NCI-H146 treated with DMSO at 0.1 percent for 48 hours (cell line): ENCODE measurements at regions not wholly inside any gene's neighbourhood (a gene's known extent, or its start where the extent isn't known, plus 50 kb on each side); places are given as distances from the start of the nearest gene placed in this dataset.

ENCODE experiments used
- DNase-seq: peaks from one replicate; lab custom pipeline; 2025; ENCODE audit not compliant: unreplicated experiment; lab: John Stamatoyannopoulos, UW

DNA sequence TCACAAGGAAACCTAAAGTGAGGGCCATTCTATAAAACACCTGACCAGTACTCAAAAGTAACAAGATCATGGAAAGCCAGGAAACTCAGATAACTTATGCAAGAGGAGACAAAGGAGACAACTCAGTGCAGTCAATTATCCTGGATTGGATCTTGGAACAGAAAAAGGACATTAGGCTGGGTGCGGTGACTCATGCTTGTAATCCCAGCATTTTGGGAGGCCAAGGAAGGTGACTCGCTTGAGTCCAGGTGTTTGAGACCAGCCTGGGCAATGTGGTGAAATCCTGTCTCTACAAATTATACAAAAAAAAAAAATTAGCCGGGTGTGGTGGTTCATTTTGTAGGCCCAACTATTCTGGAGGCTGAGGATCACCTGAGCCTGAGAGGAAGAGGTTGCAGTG, 424.5 kb upstream of the SPRED2 start:
- no peak for DNase-seq

DNA sequence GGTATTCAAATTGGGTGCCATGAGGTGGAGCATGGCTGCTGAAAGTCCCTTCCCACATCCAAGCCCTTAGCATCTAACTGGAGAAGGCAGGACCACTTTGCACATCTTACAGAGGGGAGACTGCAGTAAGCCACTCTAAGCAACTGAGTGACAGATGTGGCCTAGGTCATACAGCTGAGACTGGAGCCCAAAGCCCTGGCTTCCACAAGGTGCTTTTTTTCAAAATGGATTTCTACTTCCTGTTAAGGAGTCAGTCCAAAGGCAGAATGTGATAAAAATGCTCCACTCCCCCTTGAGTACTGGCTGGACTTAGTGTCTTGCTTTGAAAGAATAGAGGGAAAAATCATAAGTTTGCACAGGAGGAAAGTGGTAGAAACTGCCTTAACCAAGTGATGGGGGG, 424.0 kb upstream of the SPRED2 start:
- DNase-seq: no peak

DNA sequence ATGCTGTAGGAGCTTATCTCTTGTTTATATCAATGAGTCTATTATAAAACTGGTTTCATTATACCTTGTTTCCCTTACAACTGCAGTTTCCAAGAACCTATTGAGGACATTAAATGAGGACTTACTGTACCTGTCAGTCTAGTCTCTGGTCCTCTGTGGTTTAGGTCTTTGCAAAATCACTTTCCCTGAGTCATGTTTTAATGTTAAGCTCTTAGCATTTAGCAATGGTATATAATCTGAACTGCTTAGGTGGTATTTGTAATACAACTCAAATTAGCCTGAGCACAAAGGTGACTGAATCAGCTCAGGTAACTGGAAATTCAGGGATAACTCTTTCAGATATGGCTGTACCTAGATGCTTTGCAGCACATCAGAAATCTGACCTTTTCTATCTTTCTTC, 418.3 kb upstream of the SPRED2 start:
- DNase-seq: no peak

DNA sequence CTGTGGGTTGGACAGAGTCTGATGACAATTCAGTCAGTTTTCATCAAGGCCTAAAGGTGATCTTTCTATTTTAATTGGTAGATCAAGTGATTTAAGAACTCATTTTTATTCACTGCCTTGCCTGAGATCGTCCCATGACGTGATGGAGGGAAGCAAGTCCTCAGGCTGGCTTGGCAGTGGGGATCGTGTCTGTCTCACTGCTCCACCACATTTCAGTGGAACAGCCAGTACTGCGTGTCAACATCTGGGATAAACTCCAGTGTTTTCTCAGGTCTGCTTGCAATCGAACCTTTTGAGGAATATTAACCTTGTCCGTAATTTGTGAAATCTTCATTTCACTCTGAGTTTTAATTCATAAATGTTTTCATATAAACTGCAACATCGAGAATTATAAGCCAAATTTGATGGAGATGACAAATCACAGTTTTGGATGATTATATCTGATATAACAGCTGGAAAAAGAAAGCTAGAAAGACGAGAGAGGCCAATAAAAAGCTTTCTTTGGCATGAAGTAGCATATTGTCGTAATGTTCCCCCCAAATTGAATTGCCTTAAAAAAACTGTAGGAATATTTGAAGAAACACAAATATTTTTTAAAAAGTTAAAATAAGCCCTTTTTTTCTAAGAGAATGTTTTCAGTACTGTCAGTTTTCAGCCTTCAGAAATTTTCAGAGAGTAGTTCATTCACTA, 414.7 kb upstream of the SPRED2 start:
- DNase-seq: no peak

DNA sequence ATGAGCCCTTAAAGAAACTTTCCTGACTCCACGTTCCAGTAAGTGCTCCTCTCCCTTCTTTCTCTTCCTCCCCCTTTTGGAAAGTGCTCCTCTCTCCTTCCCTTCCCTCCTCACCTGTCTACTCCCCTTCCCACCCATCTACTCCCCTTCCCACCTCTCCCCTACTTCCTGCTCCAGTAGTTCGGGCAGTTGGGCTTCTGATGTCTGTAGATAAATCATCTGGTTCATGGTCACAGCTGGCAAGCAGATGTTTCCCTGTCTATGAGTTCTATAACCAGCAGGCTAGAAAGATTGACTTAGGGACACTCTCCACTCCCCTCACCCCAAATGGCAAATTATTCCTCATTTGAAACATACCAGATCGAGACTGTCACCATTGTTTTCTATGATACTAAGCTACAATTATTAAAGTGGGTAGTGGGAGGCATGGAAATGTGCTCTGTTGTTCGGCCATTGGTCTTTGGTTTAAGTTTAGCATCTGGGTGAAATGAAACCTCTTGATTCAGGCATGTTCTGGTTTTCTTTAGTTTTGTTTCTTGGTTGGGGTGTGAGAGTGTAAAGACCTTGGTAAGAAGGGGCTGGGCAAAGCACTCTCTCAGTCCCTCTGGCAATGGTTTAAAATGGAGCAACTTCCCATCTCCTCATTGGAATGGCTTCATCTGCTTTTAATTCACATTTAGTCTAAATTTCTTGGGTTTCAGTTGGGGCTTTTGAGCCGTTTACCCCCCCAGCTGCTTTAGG, 413.2 kb upstream of the SPRED2 start:
- DNase-seq: no peak

DNA sequence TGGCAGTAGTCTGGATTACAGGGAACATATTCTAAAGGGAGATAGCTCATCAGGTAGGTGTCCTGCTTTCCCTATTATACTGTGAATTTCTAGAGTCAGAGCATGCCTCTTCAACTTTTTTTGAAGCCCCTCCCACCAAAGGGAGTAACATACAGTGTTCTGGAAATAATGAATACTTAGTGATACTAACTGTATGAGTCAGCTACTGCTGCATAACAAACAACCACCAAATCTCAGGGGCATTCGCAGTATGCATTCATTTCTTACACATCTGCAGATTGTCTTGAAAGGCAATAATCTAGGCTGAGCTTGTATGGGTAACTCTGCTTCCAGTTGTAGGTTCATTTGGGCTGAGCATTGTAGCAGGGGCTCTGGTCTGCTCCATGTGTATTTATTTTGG, 409.7 kb upstream of the SPRED2 start:
- no peak for DNase-seq

DNA sequence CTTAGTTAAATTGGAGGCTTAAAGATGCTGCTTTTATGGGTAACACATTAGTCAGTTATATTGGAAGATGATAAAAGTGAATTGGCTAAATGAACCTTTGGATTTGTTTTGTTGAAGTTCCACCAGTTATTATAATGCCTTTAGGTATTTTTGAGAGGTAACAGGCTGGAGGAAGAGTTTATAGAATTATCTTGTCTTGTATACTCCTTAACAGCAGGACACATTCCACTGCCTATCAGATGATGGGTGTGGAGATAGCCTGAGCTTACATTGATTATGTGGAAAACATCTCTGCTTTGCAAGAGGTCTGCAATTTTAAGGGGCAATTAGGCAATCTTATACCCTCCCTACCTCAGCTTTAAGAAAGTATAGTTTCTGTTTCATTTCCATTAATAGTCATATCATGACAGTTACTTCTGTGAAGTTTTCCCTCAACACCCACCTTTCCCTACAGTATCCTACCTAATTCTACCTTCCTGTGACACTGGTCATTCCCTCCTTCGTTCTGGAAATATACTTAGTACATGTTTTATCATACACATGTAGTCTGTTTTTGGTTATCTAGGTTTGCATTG, 403.7 kb upstream of the SPRED2 start:
- no peak for DNase-seq

DNA sequence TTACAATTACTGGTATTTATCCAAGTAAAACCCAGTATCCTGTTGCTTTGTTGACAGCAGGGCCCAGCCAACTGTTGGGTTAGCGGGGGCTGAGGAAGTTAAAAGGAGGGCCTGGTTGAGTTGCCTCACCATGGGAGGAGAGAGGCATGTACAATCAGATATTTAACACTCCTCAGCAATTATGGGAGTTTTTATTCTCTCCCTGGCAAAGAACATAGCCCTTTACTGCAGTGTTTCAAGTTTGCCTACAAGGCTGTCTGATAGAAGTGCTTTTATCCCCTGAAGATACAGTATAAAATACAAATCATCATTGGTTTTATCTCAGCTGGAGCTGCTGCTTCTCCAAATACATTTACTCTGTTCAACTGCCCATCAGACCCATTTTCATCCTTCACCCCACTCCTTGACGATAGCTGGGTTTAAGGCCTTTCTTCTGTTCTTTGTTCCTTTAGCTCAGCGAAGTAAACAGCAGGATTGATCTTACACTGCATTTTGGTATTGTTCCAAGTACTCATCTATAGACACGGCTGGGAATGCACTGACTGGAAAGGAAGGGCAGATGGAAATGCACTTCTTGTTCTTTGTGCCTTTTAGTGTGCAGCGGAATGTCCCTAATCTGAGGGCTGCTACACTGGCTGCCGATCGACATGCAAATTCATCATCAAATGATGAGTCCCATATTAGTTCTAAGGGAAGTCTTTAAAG, 402.5 kb upstream of the SPRED2 start:
- DNase-seq: no peak

DNA sequence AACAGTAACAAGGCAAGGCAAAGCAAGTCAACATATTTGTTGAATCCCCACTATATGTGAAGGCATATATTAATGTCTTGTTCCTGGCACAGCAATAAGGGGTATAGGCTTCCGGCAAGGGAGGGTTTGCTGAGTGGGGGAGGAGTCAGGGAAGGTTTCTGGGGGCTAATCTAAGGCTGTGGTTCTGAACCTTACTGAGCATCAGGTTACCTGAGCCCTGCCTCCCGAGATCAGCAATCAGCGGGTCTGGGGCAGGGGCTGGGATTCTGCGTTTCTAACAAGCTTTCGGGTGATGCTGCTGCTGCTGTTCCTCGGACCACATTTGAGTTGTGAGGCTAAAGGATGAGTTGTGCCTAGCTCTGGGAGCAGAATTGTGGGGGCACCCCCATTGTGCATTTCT, 401.7 kb upstream of the SPRED2 start:
- DNase-seq: no peak

DNA sequence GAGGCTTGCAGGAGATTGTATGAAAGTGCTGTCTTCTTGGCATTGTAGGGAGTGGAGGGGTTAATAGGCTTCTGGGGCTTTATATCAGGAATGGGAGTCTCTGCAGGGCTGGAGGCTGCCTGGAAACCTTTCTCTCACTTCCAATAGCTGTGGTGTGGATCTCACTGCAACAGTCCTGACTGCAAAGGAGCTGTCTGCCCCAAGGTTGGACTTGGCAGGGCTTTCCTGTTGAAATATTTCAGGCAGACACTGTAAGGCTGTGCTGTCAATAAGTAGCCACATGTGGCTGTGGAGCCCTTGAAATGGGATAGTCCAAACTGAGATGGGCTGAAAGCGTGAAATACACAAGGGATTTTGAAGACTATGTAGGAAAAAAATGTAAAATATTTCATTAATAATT, 399.1 kb upstream of the SPRED2 start:
- DNase-seq: no peak

DNA sequence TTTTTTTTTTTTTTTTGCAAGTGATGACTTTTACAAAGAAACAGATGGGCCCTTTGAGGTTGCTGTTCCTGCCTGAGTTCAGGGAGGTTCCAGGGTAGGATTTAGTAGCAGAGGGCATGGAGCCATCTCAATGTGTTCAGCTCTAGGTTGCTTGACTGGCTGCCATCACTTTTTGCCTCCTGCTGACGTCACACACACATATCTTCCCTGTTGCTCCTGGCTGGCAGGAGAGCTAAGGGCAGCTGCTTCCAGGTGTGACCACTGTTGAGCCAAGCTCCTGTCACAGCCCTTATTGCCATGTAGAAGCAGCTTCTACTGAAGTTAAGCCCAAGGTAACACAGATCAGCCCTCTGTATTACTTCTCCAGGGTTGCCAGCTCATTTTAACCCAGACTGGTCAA, 394.2 kb upstream of the SPRED2 start:
- DNase-seq: no peak

DNA sequence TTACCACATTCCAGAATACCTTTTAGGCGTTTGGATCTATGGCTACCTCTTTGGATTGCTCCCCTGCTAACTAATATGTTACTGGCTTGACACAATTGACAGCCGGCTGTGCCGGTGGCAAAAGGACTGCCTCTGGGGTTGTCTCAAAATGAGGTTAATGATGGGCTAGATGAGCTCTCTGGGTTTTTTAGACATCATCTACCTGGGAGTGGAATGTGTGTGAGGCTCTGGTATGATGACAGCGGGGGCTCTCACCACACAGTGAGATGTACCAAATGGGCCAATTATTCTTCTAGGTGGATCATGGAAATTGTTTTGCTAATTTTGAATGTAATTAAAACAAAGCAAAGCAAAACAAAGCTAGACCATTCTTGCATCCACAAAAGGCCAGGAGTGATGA, 391.1 kb upstream of the SPRED2 start:
- no peak for DNase-seq

DNA sequence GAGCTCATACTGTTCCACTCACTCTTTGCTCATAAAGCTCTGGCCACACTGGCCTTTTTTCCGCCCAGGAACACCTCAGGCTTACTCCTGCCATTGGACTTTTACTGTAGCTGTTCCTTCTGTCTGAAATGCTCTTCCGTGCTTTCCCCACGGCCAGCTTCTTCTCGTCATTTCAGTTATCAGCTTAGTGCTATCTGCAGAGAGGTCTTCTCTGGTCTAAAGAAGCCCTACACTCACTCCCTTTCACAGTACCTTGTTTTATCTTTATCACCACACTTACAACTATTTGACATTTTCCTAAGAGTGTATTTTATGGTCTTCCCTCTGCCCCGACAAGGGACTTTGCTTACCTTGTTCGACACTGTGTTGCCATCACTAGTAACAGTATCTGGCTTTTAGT, 388.1 kb upstream of the SPRED2 start:
- no peak for DNase-seq

DNA sequence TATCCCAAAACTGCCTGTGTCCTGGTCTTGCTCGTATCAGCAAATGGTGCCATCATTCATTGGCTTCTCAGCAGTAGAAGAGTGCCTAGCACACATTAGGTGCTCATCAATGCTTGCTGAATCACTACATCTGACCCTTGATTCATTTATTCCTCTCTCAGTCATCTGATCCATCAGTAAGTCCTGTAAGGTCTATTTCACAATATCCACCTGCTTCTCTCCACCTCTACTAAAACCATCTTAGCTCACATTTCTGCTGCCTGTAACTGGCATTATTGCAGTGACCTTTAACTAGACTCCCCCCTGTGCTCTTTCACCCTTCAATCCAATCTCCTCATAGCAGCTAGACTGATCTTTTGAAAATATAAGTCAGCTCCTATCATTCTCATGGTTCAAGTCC, 387.6 kb upstream of the SPRED2 start:
- DNase-seq: no peak

DNA sequence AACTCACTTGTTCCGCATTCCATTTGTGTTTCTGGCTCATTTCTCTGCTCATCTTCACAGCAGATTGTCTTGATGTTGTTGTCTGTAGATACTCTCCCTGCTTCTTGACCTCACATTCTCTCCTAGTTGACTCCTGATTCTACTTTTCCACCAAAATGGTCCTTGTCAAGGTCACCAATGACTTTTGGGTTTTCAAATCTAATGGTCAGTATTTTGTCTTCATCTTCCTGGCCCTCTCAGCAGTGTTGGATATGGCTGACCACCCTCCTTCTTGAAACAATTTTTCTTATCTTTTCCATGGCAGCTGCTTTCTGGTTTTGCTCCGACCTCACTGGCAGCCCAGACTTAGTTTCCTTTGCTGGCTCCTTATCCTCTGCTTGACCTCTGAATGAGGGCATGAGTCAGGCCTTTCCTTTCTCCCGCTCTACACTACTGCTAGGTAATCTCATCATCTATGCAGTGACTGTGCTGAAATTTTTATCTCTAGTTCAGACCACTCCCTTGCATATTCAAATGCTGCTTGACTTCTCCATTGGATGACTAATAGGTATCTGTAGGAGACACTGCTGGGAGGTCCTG, 386.6 kb upstream of the SPRED2 start:
- DNase-seq: no peak

DNA sequence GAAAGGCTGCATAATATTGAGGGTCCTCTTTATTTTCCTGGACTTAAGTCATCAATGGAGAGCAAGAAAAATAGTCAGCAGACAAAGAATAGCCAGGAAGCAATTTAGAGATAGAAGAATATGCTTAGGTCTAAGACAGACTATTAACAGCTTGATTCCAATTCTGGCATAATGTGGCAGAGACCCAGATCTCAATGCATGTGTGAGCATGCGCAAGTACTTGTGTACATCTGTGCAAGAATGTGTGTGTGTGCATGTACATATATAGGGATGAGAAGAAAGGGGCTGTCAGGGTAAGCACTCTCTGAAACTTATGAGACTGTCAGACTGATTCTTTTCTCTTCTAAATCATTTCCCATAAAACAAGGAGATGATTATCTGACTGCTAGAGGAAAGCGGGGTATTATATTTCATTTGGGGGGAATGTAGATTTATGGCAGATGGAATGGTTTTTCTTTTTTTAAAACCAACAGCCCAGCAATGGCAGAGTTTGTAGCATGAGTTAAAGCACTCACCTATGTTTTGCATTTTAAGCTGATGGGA, 381.3 kb upstream of the SPRED2 start:
- no peak for DNase-seq

DNA sequence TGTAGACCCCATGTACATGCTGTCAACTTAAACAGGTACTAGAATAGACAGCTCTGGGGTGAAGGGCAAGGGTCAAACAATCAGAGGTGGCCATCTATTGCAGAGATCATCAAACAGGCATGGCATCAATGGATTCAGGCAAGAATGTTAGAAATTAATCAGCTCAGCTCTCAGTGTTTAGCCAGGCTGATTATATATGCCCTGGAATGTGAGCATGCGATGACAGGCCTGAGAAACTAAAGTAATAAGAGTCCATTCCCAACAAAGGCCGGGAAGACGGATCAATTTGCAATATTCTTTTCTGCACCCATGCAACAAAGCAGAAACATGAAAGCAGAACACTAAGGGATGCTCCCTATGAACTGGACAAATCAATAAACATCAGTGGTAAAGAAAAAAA, 380.5 kb upstream of the SPRED2 start:
- no peak for DNase-seq

DNA sequence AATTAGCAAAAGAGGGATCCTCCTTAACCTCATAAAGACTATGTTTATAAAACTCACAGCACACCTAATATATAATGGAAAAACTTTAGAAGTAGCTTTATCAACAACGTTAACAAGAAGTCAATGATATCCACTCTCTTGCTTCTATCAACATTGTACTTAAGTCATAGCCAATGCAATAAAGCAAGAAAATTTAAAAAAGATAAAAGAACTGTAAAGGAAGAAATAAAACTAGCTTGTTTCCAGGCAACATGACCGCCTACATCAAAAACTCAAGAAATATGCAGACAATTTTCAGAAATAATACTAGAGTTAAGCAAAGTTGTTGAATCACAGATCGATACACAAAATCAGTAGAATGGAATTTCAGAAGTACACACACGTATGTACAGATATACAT, 375.5 kb upstream of the SPRED2 start:
- DNase-seq: no peak

DNA sequence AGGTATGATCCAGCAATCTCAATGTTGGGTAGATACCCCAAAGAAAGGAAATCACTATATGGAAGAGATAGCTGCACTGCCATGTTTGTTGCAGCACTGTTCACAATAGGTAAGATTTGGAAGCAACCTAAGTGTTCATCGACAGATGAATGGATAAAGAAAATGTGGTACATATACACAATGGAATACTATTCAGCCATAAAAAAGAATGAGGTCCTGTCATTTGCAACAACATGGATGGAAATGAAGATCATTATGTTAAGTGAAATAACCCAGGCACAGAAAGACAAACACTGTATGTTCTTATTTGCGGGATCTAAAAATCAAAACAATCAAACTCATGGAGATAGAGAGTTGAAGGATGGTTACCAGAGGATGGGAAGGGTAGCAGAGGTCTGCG, 372.4 kb upstream of the SPRED2 start:
- DNase-seq: no peak

DNA sequence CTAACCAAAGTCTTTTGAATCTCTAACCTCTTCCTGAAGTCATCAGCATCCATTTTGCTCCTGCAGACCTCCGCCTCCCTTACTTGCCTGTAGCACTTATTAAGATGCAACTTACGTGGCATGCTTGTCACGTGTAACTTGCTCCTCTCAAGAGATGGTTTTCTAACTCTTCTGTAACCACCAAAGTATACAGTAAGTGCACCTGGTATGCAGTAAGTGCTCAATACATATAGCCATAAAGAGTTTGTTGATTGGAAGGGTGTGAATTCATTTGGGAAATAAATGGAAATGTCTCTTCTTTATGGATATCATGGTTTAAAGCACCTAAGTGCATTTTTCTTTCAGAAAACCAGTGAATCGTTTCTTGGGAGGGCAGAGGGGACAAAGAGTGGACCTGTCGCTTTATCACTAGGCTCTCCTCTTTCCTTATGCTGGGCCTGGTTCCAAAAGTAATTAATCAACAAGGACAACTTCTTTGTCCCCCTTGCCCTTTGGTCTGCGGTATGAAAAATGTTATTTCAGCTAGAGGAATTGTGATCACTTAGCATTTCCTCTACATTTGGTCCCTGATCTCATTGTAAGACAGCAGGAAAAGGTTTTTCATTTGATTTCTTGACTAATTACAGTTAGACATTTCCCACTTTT, 370.0 kb upstream of the SPRED2 start:
- no peak for DNase-seq

DNA sequence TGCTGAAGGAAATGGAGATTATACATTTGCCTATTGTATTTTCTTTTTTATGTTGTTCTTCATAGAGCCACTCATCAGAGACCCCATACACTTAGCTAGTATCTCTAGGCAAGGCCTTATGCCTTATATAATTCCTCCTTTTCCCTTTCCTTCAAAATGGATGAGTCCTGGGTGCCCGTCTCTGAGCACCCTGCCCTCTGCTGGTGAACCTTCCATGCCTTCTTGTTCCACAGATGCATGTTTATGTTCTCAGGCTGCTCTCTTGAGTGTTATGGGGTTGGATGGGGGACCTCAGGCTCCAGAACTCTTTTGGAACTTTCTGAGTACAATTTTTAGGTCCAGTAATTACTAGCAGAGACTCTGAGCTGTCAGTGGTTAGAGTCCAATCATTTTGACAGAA, 368.6 kb upstream of the SPRED2 start:
- no peak for DNase-seq
